Gastroesophageal sphincter (tissue), 4 donors: ENCODE measurements at regions not wholly inside any gene's neighbourhood (a gene's known extent, or its start where the extent isn't known, plus 50 kb on each side); places are given as distances from the start of the nearest gene placed in this dataset.
"Not testable (repeated sequence)": the region's sequence is repeated elsewhere in the genome, so short reads cannot be mapped to it uniquely, and the experiment has no call there.

Experiments used
- ATAC-seq: fragments of 150-250 bp; one replicate; pipeline ENCODE4 v1.9.1; 2016; ENCODE audit warnings: mild to moderate bottlenecking, moderate library complexity
- H3K27ac ChIP-seq, 4 donors: fragments of 200-600 bp; sonication (generic) in 3 of 4; 1 replicate in 3 of 4; 2 replicates in 1 of 4; pipeline ENCODE4 v1.5.1; 2016 to 2019
- H3K27me3 ChIP-seq: fragments of 200-600 bp; sonication (generic); one replicate; pipeline ENCODE4 v1.5.1; 2019
- H3K36me3 ChIP-seq, 2 donors: fragments of 200-600 bp; sonication (generic); one replicate each; pipeline ENCODE4 v1.5.1; 2019; ENCODE audit warnings: control low read depth in 1 of 2
- H3K4me1 ChIP-seq, 3 donors: fragments of 200-600 bp; sonication (generic); 1 replicate in 2 of 3; 2 replicates in 1 of 3; pipeline ENCODE4 v1.5.1; 2016 to 2019; ENCODE audit warnings: control low read depth in 2 of 3
- H3K4me3 ChIP-seq, 2 donors: fragments of 200-600 bp; sonication (generic); one replicate each; pipeline ENCODE4 v1.5.1; 2019; ENCODE audit warnings: mild to moderate bottlenecking in 1 of 2, moderate library complexity in 1 of 2
- H3K9me3 ChIP-seq, 3 donors: fragments of 200-600 bp; sonication (generic); one replicate each; pipeline ENCODE4 v1.5.1; 2017 to 2019; ENCODE audit warnings: control low read depth in 2 of 3
- CTCF ChIP-seq, 4 experiments: fragments of 200-600 bp in 2 of 4; fragments of 450-650 bp in 2 of 4; sonication (generic) in 1 of 4; IDR thresholded peaks; one replicate each; pipeline ENCODE4 v1.5.1; 2017 to 2019; ENCODE audit warnings: antibody characterized with exemption in 4 of 4, mild to moderate bottlenecking in 2 of 4, moderate library complexity in 2 of 4
- EP300 ChIP-seq: sonication (generic); formaldehyde crosslinking; IDR thresholded peaks from one replicate; pipeline ENCODE4 v1.6.1; 2017; ENCODE audit warnings: antibody characterized with exemption, mild to moderate bottlenecking
- POLR2A ChIP-seq, 2 donors: fragments of 450-650 bp; IDR thresholded peaks; one replicate each; pipeline ENCODE4 v1.6.1; 2017; ENCODE audit warnings: antibody characterized with exemption in 2 of 2, mild to moderate bottlenecking in 2 of 2, moderate library complexity in 1 of 2
- POLR2AphosphoS5 ChIP-seq: sonication (generic); formaldehyde crosslinking; IDR thresholded peaks from one replicate; pipeline ENCODE4 v1.6.1; 2017; ENCODE audit warnings: antibody characterized with exemption
- WGBS, 2 donors: methylation state at CpG; one replicate each; pipeline ENCODE4 v1.1.5; 2018; ENCODE audit warnings: low coverage in 1 of 2; 5-methylcytosine and 5-hydroxymethylcytosine counted together

DNA sequence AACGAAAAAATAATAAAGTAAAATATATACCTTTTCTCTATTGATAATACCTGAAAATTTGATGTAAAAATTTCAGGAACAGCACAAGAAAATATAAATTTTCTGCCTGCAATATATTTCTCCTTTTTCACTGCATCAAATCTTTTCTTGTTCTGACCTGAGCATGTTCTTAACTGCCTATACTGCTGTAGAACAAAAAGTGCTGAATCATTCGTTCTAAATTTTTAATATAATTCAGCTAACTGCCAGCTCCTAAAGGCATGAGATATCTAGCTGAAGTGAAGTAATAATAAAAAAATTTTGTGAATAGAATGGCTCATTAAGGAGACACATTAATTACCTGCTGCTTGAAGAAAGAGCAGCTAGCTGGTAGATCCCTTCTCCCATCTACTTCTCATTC lies 188.6 kb upstream of the FKBP1C start:
- H3K27me3 ChIP-seq: no peaks in the 10 kb centered on the region
- no peak overlapping the region for H3K4me3 ChIP-seq
- no peaks in the 10 kb centered on the region for H3K36me3 ChIP-seq
- no peaks in the 10 kb centered on the region for H3K4me1 ChIP-seq
- 45 to 88% methylated on average over 2 of the region's 2 CpGs for WGBS, 2 donors
- TF ChIP-seq POLR2A (IDR thresholded peaks at IDR 0.05) (no peak), CTCF (IDR thresholded peaks at IDR 0.05) (no peak), POLR2AphosphoS5 (no peak), EP300 (no peak)
- no peak overlapping the region for H3K27ac ChIP-seq
- ATAC-seq: no peak
- no peaks in the 10 kb centered on the region for H3K9me3 ChIP-seq

DNA sequence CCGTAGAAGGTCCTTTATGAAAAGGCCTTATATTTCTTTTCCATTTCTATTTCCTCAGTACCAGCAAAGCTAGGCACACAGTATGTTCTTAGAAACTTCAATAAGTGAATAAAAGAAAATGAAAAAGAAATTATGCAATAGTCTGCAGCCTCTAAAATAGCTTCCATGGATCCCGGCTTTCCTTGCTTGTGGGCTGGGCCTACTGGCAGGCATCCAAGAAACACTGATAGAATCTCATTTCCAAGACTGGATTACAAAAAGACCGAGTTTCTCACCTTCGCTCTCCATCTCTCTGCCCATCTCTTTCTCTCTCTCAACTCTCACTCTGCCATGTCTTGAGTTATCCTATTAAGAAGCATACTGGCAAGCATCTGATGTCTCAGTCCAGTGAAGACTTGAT lies 187.5 kb upstream of the FKBP1C start:
- H3K27ac ChIP-seq: no peak overlapping the region

DNA sequence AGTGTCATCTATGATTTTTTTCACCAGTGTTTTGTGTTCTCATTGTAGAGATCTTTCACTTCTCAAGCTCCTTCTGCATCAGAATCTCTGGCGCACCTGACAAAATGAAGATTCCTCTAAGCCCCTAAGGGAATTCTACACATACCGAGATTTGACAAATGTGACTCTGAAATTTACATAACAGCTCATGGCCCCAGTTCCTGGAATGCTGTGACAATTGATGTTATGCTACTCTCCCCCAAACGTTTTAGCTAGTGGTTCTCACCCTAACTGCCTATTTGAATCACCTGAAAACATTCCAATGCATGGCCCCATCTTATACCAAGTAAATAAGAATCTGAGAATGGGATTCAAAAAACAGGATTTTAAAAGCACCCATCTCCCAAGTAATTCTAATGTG lies 162.1 kb upstream of the FKBP1C start:
- TF ChIP-seq POLR2A (IDR thresholded peaks at IDR 0.05) (no peak), CTCF (IDR thresholded peaks at IDR 0.05) (no peak), POLR2AphosphoS5 (no peak), EP300 (no peak)
- Histone ChIP-seq H3K4me1 (no peaks in the 10 kb centered on the region), H3K9me3 (no peaks in the 10 kb centered on the region), H3K27me3 (no peaks in the 10 kb centered on the region), H3K4me3 (no peak overlapping the region), H3K27ac (no peak overlapping the region), H3K36me3 (no peaks in the 10 kb centered on the region)
- WGBS, 2 donors: 63 to 69% methylated on average over 3 of the region's 3 CpGs
- no peak for ATAC-seq

More for the DNA sequence above, 187.5 kb upstream of the FKBP1C start:
- no peak overlapping the region for H3K4me3 ChIP-seq
- H3K9me3 ChIP-seq: no peaks in the 10 kb centered on the region
- no peaks in the 10 kb centered on the region for H3K27me3 ChIP-seq
- H3K36me3 ChIP-seq: no peaks in the 10 kb centered on the region
- no peak for TF ChIP-seq POLR2AphosphoS5
- TF ChIP-seq EP300: no peak
- TF ChIP-seq POLR2A (IDR thresholded peaks at IDR 0.05): no peak
- TF ChIP-seq CTCF (IDR thresholded peaks at IDR 0.05): no peak
- H3K4me1 ChIP-seq: no peaks in the 10 kb centered on the region
- 53 to 62% methylated on average over 4 of the region's 4 CpGs for WGBS, 2 donors
- no peak for ATAC-seq

- not testable (repeated sequence) for H3K4me1 ChIP-seq, H3K27ac ChIP-seq, ATAC-seq, H3K36me3 ChIP-seq, H3K9me3 ChIP-seq, H3K4me3 ChIP-seq, H3K27me3 ChIP-seq
- 94 to 100% methylated on average over 1 to 3 of the region's 9 CpGs for WGBS, 2 donors
These were observed 158.1 kb upstream of the FKBP1C start for GRCh38 chr6:63053206-63053605.

- 6 to 47% methylated on average over 2 of the region's 2 CpGs for WGBS, 2 donors
- Histone ChIP-seq H3K27ac (no peak overlapping the region), H3K4me3 (no peak overlapping the region), H3K4me1 (no peaks in the 10 kb centered on the region), H3K27me3 (no peaks in the 10 kb centered on the region), H3K9me3 (no peaks in the 10 kb centered on the region), H3K36me3 (no peaks in the 10 kb centered on the region)
- no peak for TF ChIP-seq POLR2AphosphoS5
- no peak for TF ChIP-seq POLR2A (IDR thresholded peaks at IDR 0.05)
- TF ChIP-seq CTCF (IDR thresholded peaks at IDR 0.05): no peak
- TF ChIP-seq EP300: no peak
- ATAC-seq: no peak
These were observed 152.7 kb upstream of the FKBP1C start for GRCh38 chr6:63058601-63059000.
